ENCODE measurements at regions not wholly inside any gene's neighbourhood (a gene's known extent, or its start where the extent isn't known, plus 50 kb on each side); places are given as distances from the start of the nearest gene placed in this dataset.

- ChIA-PET POLR2A (no interaction called here), CTCF (no interaction called here), RAD21 (ENCODE audit: low non-redundant PET in 1 of 2, low total read pairs in 2 of 2, uncharacterized antibody in 2 of 2, unreplicated experiment in 2 of 2) (no interaction called here)
- no peaks in the 10 kb centered on the region for H3K79me2 ChIP-seq (ENCODE audit: insufficient read depth, low read length)
- no peak overlapping the region for H3K9ac ChIP-seq (ENCODE audit: low read length)
- DNase-seq (ENCODE audit: low read depth, low spot score): no peak
- peaks cover 0 to 5% of the 10 kb centered on the region in 2 experiments; a peak in 2 of 4 replicates for H3K4me1 ChIP-seq (ENCODE audit: control insufficient read depth in 1 of 2, insufficient read depth in 2 of 2, low read length in 2 of 2)
- no peaks in the 10 kb centered on the region for H3K9me3 ChIP-seq (ENCODE audit: control insufficient read depth in 1 of 2, insufficient read depth in 1 of 2, low read depth in 1 of 2, low read length in 2 of 2)
- no peak overlapping the region for H3K4me3 ChIP-seq (replicated peaks in 1 of 2; ENCODE audit: low read depth in 1 of 2, low read length in 2 of 2)
- no peak overlapping the region for H3K27ac ChIP-seq (ENCODE audit: low read depth, low read length)
- H2AFZ ChIP-seq (ENCODE audit: low read depth, low read length, poor library complexity, severe bottlenecking): no peak overlapping the region
- no peak overlapping the region for H3K4me2 ChIP-seq (ENCODE audit: low read length)
- TF ChIP-seq ELF1 (IDR thresholded peaks at IDR 0.05; ENCODE audit: borderline replicate concordance, low read depth): no peak
- no TSS peak for BruUV-seq (replicated peaks)
- no peaks in the 10 kb centered on the region for H4K20me1 ChIP-seq (ENCODE audit: insufficient read depth)
- no peaks in the 10 kb centered on the region for H3K27me3 ChIP-seq (ENCODE audit: insufficient read depth, low read length)
- no peaks in the 10 kb centered on the region for H3K9me2 ChIP-seq (ENCODE audit: insufficient read depth)
- intact Hi-C loops (cut with micrococcal nuclease): no loop called here
- no peak for ATAC-seq
- H3K36me3 ChIP-seq (ENCODE audit: control insufficient read depth in 1 of 2, insufficient read depth in 2 of 2, low read length in 2 of 2): no peaks in the 10 kb centered on the region
These were observed 311.8 kb downstream of the PTPRU start for GRCh38 chr1:29548091-29548490.

GRCh38 chr1:29547300-29547699 lies 311.0 kb downstream of the PTPRU start:
- Histone ChIP-seq H3K9me3 (ENCODE audit: control insufficient read depth in 1 of 2, insufficient read depth in 1 of 2, low read depth in 1 of 2, low read length in 2 of 2) (no peaks in the 10 kb centered on the region), H4K20me1 (ENCODE audit: insufficient read depth) (no peaks in the 10 kb centered on the region), H3K27ac (ENCODE audit: low read depth, low read length) (no peak overlapping the region), H3K4me3 (replicated peaks in 1 of 2; ENCODE audit: low read depth in 1 of 2, low read length in 2 of 2) (no peak overlapping the region), H3K9me2 (ENCODE audit: insufficient read depth) (no peaks in the 10 kb centered on the region), H3K36me3 (ENCODE audit: control insufficient read depth in 1 of 2, insufficient read depth in 2 of 2, low read length in 2 of 2) (no peaks in the 10 kb centered on the region), H3K4me1 (ENCODE audit: control insufficient read depth in 1 of 2, insufficient read depth in 2 of 2, low read length in 2 of 2) (peaks cover 0 to 5% of the 10 kb centered on the region in 2 experiments; a peak in 2 of 4 replicates), H3K79me2 (ENCODE audit: insufficient read depth, low read length) (no peaks in the 10 kb centered on the region), H3K9ac (ENCODE audit: low read length) (no peak overlapping the region), H3K27me3 (ENCODE audit: insufficient read depth, low read length) (no peaks in the 10 kb centered on the region), H2AFZ (ENCODE audit: low read depth, low read length, poor library complexity, severe bottlenecking) (no peak overlapping the region), H3K4me2 (ENCODE audit: low read length) (no peak overlapping the region)
- BruUV-seq (replicated peaks): no TSS peak
- RAD21 ChIA-PET (ENCODE audit: low non-redundant PET in 1 of 2, low total read pairs in 2 of 2, uncharacterized antibody in 2 of 2, unreplicated experiment in 2 of 2): no interaction called here
- no peak for DNase-seq (ENCODE audit: low read depth, low spot score)
- POLR2A ChIA-PET: no interaction called here
- CTCF ChIA-PET: no interaction called here
- intact Hi-C loops (cut with micrococcal nuclease): no loop called here
- TF ChIP-seq REST (IDR thresholded peaks at IDR 0.05; ENCODE audit: low read depth) (no peak), JUND (IDR thresholded peaks at IDR 0.05) (no peak), ATF3 (IDR thresholded peaks at IDR 0.05) (no peak), ZBTB33 (IDR thresholded peaks at IDR 0.05; ENCODE audit: extremely low read depth, insufficient replicate concordance, low read length) (no peak), EZH2 (IDR thresholded peaks at IDR 0.05) (no peak), ELF1 (IDR thresholded peaks at IDR 0.05; ENCODE audit: borderline replicate concordance, low read depth) (no peak), ZFX (IDR thresholded peaks at IDR 0.05) (no peak), EZH2phosphoT487 (IDR thresholded peaks at IDR 0.05; ENCODE audit: borderline replicate concordance) (no peak), MAX (IDR thresholded peaks at IDR 0.05) (no peak)
- no peak for ATAC-seq

Measured in HCT116 (cell line).